ENCODE measurements at regions not wholly inside any gene's neighbourhood (a gene's known extent, or its start where the extent isn't known, plus 50 kb on each side); places are given as distances from the start of the nearest gene placed in this dataset.
"Not testable (repeated sequence)": the region's sequence is repeated elsewhere in the genome, so short reads cannot be mapped to it uniquely, and the experiment has no call there.

GRCh38 chr10:46095943-46096342 lies 49.9 kb upstream of the MSMB start:
- not testable (repeated sequence) for DNase-seq (ENCODE audit: low read depth)

GRCh38 chr10:46096446-46096845 lies 50.4 kb upstream of the MSMB start:
- no peak for DNase-seq (ENCODE audit: low read depth)

GRCh38 chr10:46096909-46097575 lies 51.0 kb upstream of the MSMB start:
- DNase-seq (ENCODE audit: low read depth) = no peak

- no peak for DNase-seq (ENCODE audit: low read depth)
Measured at GRCh38 chr10:46097576-46098317, 51.7 kb upstream of the MSMB start.

- no peak for DNase-seq (ENCODE audit: low read depth)
Measured at GRCh38 chr10:46098386-46098785, 52.3 kb upstream of the MSMB start.

- DNase-seq (ENCODE audit: low read depth) = not testable (repeated sequence)
Measured at GRCh38 chr10:46098925-46099324, 52.9 kb upstream of the MSMB start.

GRCh38 chr10:46104071-46104585 lies 58.1 kb upstream of the MSMB start:
- no peak for DNase-seq (ENCODE audit: low read depth)

- DNase-seq (ENCODE audit: low read depth) = not testable (repeated sequence)
Measured at GRCh38 chr10:46105416-46105815, 59.3 kb upstream of the MSMB start.

GRCh38 chr10:46105856-46106409 lies 59.9 kb upstream of the MSMB start:
- not testable (repeated sequence) for DNase-seq (ENCODE audit: low read depth)

- DNase-seq (ENCODE audit: low read depth) = no peak
Measured at GRCh38 chr10:46106410-46107255, 60.6 kb upstream of the MSMB start.

- not testable (repeated sequence) for DNase-seq (ENCODE audit: low read depth)
Measured at GRCh38 chr10:46108158-46108499, 62.1 kb upstream of the MSMB start.

GRCh38 chr10:46154271-46154670 lies 108.2 kb upstream of the MSMB start:
- DNase-seq (ENCODE audit: low read depth) = not testable (repeated sequence)

- DNase-seq (ENCODE audit: low read depth) = not testable (repeated sequence)
Measured at GRCh38 chr10:46154683-46155082, 108.6 kb upstream of the MSMB start.

GRCh38 chr10:46156866-46157265 lies 110.8 kb upstream of the MSMB start:
- not testable (repeated sequence) for DNase-seq (ENCODE audit: low read depth)

- no peak for DNase-seq (ENCODE audit: low read depth)
Measured at GRCh38 chr10:46169736-46170135, 117.1 kb upstream of the ANTXRL start.

- DNase-seq (ENCODE audit: low read depth) = no peak
Measured at GRCh38 chr10:46170789-46171188, 116.0 kb upstream of the ANTXRL start.

GRCh38 chr10:46171661-46172060 lies 115.1 kb upstream of the ANTXRL start:
- DNase-seq (ENCODE audit: low read depth) = no peak

- DNase-seq (ENCODE audit: low read depth) = no peak
Measured at GRCh38 chr10:46175296-46175695, 111.5 kb upstream of the ANTXRL start.

- no peak for DNase-seq (ENCODE audit: low read depth)
Measured at GRCh38 chr10:46175831-46176230, 111.0 kb upstream of the ANTXRL start.

- not testable (repeated sequence) for DNase-seq (ENCODE audit: low read depth)
Measured at GRCh38 chr10:46187431-46187830, 99.4 kb upstream of the ANTXRL start.

- no peak for DNase-seq (ENCODE audit: low read depth)
Measured at GRCh38 chr10:46197050-46197449, 89.7 kb upstream of the ANTXRL start.

- no peak for DNase-seq (ENCODE audit: low read depth)
Measured at GRCh38 chr10:46198516-46198915, 88.3 kb upstream of the ANTXRL start.
